SH-SY5Y (cell line): ENCODE measurements at regions not wholly inside any gene's neighbourhood (a gene's known extent, or its start where the extent isn't known, plus 50 kb on each side); places are given as distances from the start of the nearest gene placed in this dataset.

ENCODE experiments used
- GATA2 ChIP-seq: IDR thresholded peaks from 2 replicates; pipeline ENCODE4 v1.6.1; 2011; ENCODE audit warnings: mild to moderate bottlenecking, low read depth, low read length
- GATA3 ChIP-seq: IDR thresholded peaks from 2 replicates; pipeline ENCODE4 v1.6.1; 2011; ENCODE audit warnings: low read depth, mild to moderate bottlenecking, low read length, moderate library complexity

DNA sequence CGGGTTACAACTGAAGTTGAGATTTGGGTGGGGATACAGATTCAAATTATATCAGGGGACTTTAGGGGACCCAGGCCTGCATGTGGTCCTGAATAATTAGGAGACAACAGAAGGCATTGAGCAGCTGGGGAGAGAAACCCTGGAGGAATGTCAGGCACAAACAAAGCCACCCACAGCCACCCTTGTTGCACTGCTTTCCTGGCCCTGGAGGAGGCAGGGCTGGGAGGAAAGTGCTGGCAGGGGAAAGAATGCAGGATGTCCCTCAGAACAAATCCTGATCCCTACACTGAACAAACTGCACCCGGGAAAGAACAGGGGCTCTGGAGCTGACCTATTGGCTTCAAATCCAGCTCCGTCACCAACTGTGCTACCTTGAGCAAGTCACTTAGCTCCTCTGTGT lies 214.1 kb upstream of the ATP6AP2 start:
- no peak for TF ChIP-seq GATA3
- TF ChIP-seq GATA2 = no peak
